Fibroblast of the aortic adventitia (primary cell): ENCODE measurements at regions not wholly inside any gene's neighbourhood (a gene's known extent, or its start where the extent isn't known, plus 50 kb on each side); places are given as distances from the start of the nearest gene placed in this dataset.

ENCODE experiments used
- DNase-seq: peaks from one replicate; pipeline ENCODE4 v3.0.0-alpha.2; 2010; ENCODE audit warnings: low read depth
- H3K4me3 ChIP-seq: 2 replicates; pipeline ENCODE4 v1.5.1; 2011; ENCODE audit warnings: low read depth, mild to moderate bottlenecking, control low read depth, low read length, moderate library complexity
- TF ChIP-seq, protein P1 (sequence below): IDR thresholded peaks from 2 replicates; pipeline ENCODE4 v1.5.1; 2011; ENCODE audit warnings: mild to moderate bottlenecking, low read length, control low read depth, inconsistent platforms; ENCODE audit not compliant: insufficient read depth

DNA sequence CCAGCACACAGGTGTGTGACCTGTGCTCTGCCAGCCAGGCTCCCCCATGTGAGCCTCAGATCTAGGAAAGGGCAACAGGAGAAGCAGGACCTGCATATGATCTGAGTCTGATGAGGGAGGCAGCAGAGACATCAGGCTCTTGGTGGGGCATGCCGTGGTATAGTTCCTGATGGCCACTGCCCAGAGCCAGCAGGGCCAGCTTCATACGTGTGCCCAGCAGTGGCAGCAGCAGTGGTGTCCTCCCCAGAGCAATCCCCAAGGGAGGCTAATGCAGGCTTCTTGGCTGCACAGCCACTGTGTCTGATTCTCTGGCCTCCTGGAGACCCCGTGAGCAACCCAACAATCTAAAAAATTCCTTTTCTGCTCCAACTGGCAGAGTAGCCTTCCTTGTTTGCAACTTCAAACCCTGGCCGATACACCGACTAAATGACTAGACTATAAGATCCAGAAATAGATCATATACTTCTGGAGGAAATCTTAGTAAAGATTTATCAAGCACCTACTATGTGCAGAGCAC lies 230.6 kb upstream of the ZMIZ1 start:
- TF ChIP-seq, protein P1, sequence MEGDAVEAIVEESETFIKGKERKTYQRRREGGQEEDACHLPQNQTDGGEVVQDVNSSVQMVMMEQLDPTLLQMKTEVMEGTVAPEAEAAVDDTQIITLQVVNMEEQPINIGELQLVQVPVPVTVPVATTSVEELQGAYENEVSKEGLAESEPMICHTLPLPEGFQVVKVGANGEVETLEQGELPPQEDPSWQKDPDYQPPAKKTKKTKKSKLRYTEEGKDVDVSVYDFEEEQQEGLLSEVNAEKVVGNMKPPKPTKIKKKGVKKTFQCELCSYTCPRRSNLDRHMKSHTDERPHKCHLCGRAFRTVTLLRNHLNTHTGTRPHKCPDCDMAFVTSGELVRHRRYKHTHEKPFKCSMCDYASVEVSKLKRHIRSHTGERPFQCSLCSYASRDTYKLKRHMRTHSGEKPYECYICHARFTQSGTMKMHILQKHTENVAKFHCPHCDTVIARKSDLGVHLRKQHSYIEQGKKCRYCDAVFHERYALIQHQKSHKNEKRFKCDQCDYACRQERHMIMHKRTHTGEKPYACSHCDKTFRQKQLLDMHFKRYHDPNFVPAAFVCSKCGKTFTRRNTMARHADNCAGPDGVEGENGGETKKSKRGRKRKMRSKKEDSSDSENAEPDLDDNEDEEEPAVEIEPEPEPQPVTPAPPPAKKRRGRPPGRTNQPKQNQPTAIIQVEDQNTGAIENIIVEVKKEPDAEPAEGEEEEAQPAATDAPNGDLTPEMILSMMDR: no peak
- DNase-seq: peak; percentile 63
- H3K4me3 ChIP-seq: no peak overlapping the region

DNA sequence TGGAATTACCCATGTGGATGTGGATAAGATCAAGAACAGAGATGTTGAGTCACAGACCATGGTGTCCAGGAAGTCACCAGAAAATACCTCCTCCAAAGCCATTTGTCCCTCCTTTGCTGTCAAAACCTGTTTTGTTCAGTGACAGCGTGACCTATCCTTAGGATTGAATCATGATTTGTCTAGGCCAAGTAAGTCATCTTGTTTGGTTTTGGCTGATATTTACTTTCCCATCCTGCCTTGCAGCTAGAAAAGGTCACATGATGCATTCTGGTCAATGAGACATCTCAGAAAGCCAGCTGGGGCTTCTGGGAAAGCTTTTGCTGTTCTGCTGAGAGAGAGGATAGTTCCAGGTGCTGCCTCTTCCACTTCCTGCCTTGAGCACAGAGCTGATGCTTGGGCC lies 225.3 kb upstream of the ZMIZ1 start:
- no peak for DNase-seq
- TF ChIP-seq, protein P1: no peak

DNA sequence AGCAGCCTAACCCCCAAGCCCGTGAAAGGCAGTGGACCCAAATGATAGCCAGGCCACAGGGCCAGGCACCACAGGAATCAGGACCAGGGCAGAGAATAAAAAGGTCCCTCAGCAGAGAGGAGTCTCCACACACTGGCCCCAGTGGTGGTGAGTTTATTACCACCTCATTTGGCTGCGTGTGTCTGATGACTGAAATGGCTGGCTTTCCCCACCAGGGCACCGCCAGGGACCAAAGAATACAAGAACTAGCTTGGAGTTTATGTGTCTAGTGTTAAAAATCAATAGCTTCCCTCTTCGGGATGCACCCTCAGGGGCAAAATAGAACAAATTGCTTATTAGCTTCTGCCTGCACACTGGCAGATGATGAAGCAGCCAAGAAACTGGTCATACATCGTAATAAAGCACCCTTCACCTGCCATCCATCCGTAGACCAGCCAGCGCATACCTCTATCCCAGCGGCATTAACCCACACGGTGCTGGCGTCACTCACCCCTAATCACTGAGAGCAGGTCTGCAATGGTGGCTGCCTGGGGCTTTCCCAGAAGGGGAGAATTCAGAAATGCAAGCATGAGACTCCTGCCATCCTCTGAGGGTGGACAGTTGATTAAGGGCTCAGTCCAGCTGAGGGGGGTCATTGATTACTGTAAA lies 223.7 kb upstream of the ZMIZ1 start:
- no peak overlapping the region for H3K4me3 ChIP-seq
- TF ChIP-seq, protein P1: no peak
- no peak for DNase-seq

More for the DNA sequence above, 225.3 kb upstream of the ZMIZ1 start:
- no peak overlapping the region for H3K4me3 ChIP-seq

DNA sequence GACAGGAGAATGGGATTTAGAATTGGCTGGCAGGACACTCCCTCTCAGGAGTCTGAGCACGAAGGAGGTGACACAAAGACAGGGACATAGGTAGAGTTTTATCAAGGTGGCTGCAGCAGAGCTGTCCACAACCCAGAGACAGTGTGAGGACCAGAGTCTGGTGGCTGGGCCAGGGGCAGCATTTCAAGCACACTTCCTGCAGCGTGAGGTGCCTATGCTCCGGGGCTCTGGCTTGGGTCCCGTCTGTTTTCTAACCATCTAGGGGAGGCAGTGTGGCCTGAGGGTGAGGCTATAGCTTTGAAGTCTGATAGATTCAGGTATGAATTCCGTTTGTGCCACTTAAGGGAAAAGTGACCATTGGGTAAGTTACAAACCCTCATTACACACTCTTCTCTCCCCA lies 222.7 kb upstream of the ZMIZ1 start:
- H3K4me3 ChIP-seq: no peak overlapping the region
- TF ChIP-seq, protein P1: no peak
- no peak for DNase-seq

DNA sequence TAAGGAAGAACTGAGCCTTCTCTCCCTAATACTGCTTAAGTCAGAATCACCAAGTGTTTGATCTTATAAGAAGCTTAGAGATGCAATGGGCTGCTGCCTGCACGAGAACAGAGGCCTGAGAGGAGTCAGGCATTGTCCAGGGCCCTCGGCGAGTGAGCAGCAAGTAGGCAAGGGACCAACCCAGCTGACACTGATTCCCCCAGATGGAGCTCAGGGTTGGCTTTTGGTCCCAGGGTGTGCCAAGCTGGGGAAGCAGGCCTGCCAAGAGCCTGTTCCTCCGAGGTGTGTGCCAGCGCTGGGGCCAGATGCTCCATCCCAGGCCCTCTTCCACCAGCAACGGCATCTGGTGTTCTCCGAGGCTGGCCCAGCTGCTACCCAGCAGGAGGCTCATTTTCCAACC lies 222.0 kb upstream of the ZMIZ1 start:
- DNase-seq: no peak
- H3K4me3 ChIP-seq: no peak overlapping the region
- TF ChIP-seq, protein P1: no peak

DNA sequence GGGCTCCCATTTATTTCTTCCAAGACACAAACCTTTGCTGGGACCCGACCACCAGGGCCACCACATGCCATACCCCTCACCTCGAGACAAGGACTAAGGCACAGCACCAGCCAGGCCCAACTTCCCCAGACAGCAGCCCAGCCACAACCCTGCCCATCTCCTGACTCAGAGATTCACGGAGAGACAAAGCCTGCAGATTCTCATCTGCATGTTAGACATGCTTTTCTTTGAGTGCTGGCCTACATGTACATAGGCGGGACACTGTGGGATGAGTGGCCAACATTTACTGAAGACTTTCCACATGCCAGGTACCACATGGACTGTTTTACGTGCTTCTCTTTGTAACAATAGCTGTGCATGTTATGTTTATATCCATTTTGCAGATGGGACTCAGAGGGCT lies 221.3 kb upstream of the ZMIZ1 start:
- no peak overlapping the region for H3K4me3 ChIP-seq
- TF ChIP-seq, protein P1: no peak
- DNase-seq: no peak

DNA sequence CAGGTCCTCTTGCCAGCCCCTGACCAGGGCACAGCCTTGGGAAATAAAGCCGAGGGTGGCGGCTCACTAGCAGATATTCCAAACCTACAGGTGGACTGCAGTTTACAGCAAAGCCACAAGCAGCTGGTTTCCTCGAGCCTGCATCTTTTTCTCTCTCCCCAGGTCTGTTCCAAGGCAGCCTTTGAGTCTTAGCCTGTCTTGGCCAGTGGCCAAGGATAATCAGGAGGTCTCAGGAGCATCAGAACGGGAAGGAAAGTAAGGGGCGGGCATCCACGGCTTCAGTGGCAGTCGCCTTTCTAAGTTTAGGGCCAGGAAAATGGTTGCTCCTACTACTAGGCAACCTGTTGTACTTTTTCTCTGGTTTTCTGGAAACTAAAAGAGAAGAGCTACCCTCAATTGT lies 219.7 kb upstream of the ZMIZ1 start:
- H3K4me3 ChIP-seq: no peak overlapping the region
- no peak for DNase-seq
- TF ChIP-seq, protein P1: no peak
